Body of pancreas (tissue), 4 donors: ENCODE measurements at regions not wholly inside any gene's neighbourhood (a gene's known extent, or its start where the extent isn't known, plus 50 kb on each side); places are given as distances from the start of the nearest gene placed in this dataset.

Experiments
- POLR2A ChIP-seq, 3 donors: fragments of 450-650 bp; IDR thresholded peaks; one replicate each; pipeline ENCODE4 v1.6.1; 2016; ENCODE audit warnings: antibody characterized with exemption in 3 of 3, mild to moderate bottlenecking in 2 of 3
- TF ChIP-seq, protein P1 (sequence below), 7 experiments: fragments of 450-650 bp in 4 of 7; fragments of 200-600 bp in 3 of 7; sonication (generic) in 3 of 7; IDR thresholded peaks; one replicate each; pipeline ENCODE4 v1.5.1; 2016 to 2019; ENCODE audit warnings: antibody characterized with exemption in 7 of 7

DNA sequence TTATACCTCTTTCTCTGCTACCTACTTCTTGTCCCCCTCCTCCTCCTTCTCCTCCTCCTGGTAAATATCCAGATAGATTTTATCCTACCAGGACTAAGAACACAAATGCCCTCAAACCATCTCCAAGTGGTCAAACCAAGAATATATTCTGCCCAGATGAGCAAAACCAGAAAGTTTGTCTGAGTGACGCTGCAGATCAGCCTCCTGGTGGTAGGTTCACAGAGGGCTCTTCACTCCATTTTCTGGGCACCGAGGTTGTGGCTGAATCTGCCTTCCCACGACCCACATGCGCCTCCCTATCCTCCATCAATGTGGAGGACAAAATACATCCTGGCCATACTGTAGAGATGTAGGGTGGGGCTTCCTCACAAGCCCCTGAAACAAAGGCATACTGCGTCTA, 543.6 kb downstream of the MN1 start:
- TF ChIP-seq, protein P1, sequence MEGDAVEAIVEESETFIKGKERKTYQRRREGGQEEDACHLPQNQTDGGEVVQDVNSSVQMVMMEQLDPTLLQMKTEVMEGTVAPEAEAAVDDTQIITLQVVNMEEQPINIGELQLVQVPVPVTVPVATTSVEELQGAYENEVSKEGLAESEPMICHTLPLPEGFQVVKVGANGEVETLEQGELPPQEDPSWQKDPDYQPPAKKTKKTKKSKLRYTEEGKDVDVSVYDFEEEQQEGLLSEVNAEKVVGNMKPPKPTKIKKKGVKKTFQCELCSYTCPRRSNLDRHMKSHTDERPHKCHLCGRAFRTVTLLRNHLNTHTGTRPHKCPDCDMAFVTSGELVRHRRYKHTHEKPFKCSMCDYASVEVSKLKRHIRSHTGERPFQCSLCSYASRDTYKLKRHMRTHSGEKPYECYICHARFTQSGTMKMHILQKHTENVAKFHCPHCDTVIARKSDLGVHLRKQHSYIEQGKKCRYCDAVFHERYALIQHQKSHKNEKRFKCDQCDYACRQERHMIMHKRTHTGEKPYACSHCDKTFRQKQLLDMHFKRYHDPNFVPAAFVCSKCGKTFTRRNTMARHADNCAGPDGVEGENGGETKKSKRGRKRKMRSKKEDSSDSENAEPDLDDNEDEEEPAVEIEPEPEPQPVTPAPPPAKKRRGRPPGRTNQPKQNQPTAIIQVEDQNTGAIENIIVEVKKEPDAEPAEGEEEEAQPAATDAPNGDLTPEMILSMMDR (IDR thresholded peaks at IDR 0.05): no peak
- TF ChIP-seq POLR2A (IDR thresholded peaks at IDR 0.05): no peak
